OCI-LY7 (cell line): ENCODE measurements at regions not wholly inside any gene's neighbourhood (a gene's known extent, or its start where the extent isn't known, plus 50 kb on each side); places are given as distances from the start of the nearest gene placed in this dataset.

ENCODE experiments used
- CTCF ChIP-seq: fragments of 200-600 bp; sonication (generic); conservative IDR thresholded peaks from 2 replicates; pipeline ENCODE4 v1.5.1; 2014; ENCODE audit warnings: mild to moderate bottlenecking, antibody characterized with exemption, low read length, moderate library complexity, mixed read lengths
- EZH2phosphoT487 ChIP-seq: fragments of 200-600 bp; sonication (generic); IDR thresholded peaks from 2 replicates; pipeline ENCODE4 v1.6.1; 2018; ENCODE audit warnings: low read depth, borderline replicate concordance, mild to moderate bottlenecking, mixed run types, antibody characterized with exemption, low read length, moderate library complexity, mixed read lengths

- TF ChIP-seq CTCF (no peak), EZH2phosphoT487 (no peak)
These were observed 218.2 kb upstream of the SGO1 start for GRCh38 chr3:20403986-20404740.
